ENCODE measurements at regions not wholly inside any gene's neighbourhood (a gene's known extent, or its start where the extent isn't known, plus 50 kb on each side); places are given as distances from the start of the nearest gene placed in this dataset.

- WGBS (ENCODE audit: insufficient coverage, insufficient replicate concordance, low lambda C conversion rate, missing lambda C conversion rate): 4% methylated on average over 5 of the region's 5 CpGs
- BruUV-seq (replicated peaks): no TSS peak
- intact Hi-C loops (cut with micrococcal nuclease; ENCODE audit: unreplicated experiment): no loop called here
Measured at GRCh38 chr17:10987786-10988185, 149.9 kb upstream of the PIRT start.

GRCh38 chr17:10984220-10984619, 146.3 kb upstream of the PIRT start:
- intact Hi-C loops (cut with micrococcal nuclease; ENCODE audit: unreplicated experiment) (no loop called here), in situ Hi-C loops (cut with MboI) (no loop called here)
- Histone ChIP-seq H3K79me2 (ENCODE audit: control insufficient read depth, insufficient read depth, low read length) (no peaks in the 10 kb centered on the region), H3K27me3 (replicated peaks in 1 of 2; ENCODE audit: control insufficient read depth in 2 of 2, insufficient read depth in 2 of 2, low read length in 1 of 2) (no peaks in the 10 kb centered on the region), H3K9me3 (replicated peaks; ENCODE audit: control insufficient read depth, insufficient read depth, low read length) (no peaks in the 10 kb centered on the region), H3K27ac (ENCODE audit: control insufficient read depth, insufficient read depth) (no peak overlapping the region), H3K36me3 (ENCODE audit: control insufficient read depth in 2 of 2, insufficient read depth in 2 of 2, low read length in 1 of 2) (no peaks in the 10 kb centered on the region), H2AFZ (ENCODE audit: control insufficient read depth, low read depth, low read length) (no peak overlapping the region), H3K4me2 (ENCODE audit: control insufficient read depth, insufficient read depth) (no peak overlapping the region), H3K9ac (ENCODE audit: control insufficient read depth, insufficient read depth, low read length) (no peak overlapping the region), H3K4me3 (no peak overlapping the region), H3K4me1 (ENCODE audit: control insufficient read depth, insufficient read depth, low read length) (no peaks in the 10 kb centered on the region), H4K20me1 (ENCODE audit: control insufficient read depth, insufficient read depth) (no peaks in the 10 kb centered on the region)
- POLR2A ChIA-PET: no interaction called here
- 15% methylated on average over 3 of the region's 3 CpGs for WGBS (ENCODE audit: insufficient coverage, insufficient replicate concordance, low lambda C conversion rate, missing lambda C conversion rate)
- RAD21 ChIA-PET (ENCODE audit: unreplicated experiment): no interaction called here
- ATAC-seq (no peak), FAIRE-seq (no peak), DNase-seq (ENCODE audit: low read depth, low spot score) (no peak)
- CTCF ChIA-PET: no interaction called here
- no TSS peak for BruUV-seq (replicated peaks)
- SMC1A ChIA-PET (ENCODE audit: uncharacterized antibody, unreplicated experiment): no interaction called here
- TF ChIP-seq BCL3 (IDR thresholded peaks at IDR 0.05; ENCODE audit: borderline replicate concordance, insufficient read depth, low read depth, low read length, poor library complexity, severe bottlenecking): no peak
- TF ChIP-seq SPI1 (IDR thresholded peaks at IDR 0.05; ENCODE audit: borderline replicate concordance, insufficient read depth, low read depth, low read length): no peak
- no peak for TF ChIP-seq DPF2 (IDR thresholded peaks at IDR 0.05)
- TF ChIP-seq IKZF2 (IDR thresholded peaks at IDR 0.05): no peak
- TF ChIP-seq MAX (IDR thresholded peaks at IDR 0.05; ENCODE audit: low read depth, low read length): no peak
- no peak for TF ChIP-seq CHD2 (IDR thresholded peaks at IDR 0.05; ENCODE audit: borderline replicate concordance, low read depth, low read length)
- no peak for TF ChIP-seq TCF7 (IDR thresholded peaks at IDR 0.05; ENCODE audit: borderline replicate concordance)
- no peak for TF ChIP-seq POLR2A (IDR thresholded peaks at IDR 0.05; ENCODE audit: low read depth, low read length)
- TF ChIP-seq SKIL (IDR thresholded peaks at IDR 0.05; ENCODE audit: low read depth, poor library complexity, severe bottlenecking): no peak

More at GRCh38 chr17:10987786-10988185, 149.9 kb upstream of the PIRT start:
- H3K27me3 ChIP-seq (replicated peaks in 1 of 2; ENCODE audit: control insufficient read depth in 2 of 2, insufficient read depth in 2 of 2, low read length in 1 of 2): no peaks in the 10 kb centered on the region
- ATAC-seq (no peak), FAIRE-seq (no peak), DNase-seq (ENCODE audit: low read depth, low spot score) (no peak)
- SMC1A ChIA-PET (ENCODE audit: uncharacterized antibody, unreplicated experiment): no interaction called here
- POLR2A ChIA-PET: no interaction called here
- no peaks in the 10 kb centered on the region for H3K79me2 ChIP-seq (ENCODE audit: control insufficient read depth, insufficient read depth, low read length)
- H3K4me1 ChIP-seq (ENCODE audit: control insufficient read depth, insufficient read depth, low read length): no peaks in the 10 kb centered on the region
- H3K4me3 ChIP-seq: no peak overlapping the region
- RAD21 ChIA-PET (ENCODE audit: unreplicated experiment): no interaction called here
- H4K20me1 ChIP-seq (ENCODE audit: control insufficient read depth, insufficient read depth): no peaks in the 10 kb centered on the region
- no peak overlapping the region for H3K27ac ChIP-seq (ENCODE audit: control insufficient read depth, insufficient read depth)
- H3K9me3 ChIP-seq (replicated peaks; ENCODE audit: control insufficient read depth, insufficient read depth, low read length): no peaks in the 10 kb centered on the region
- no peaks in the 10 kb centered on the region for H3K36me3 ChIP-seq (ENCODE audit: control insufficient read depth in 2 of 2, insufficient read depth in 2 of 2, low read length in 1 of 2)
- H2AFZ ChIP-seq (ENCODE audit: control insufficient read depth, low read depth, low read length): no peak overlapping the region
- H3K4me2 ChIP-seq (ENCODE audit: control insufficient read depth, insufficient read depth): no peak overlapping the region
- CTCF ChIA-PET: no interaction called here
- no peak for TF ChIP-seq IRF3 (IDR thresholded peaks at IDR 0.05)
- TF ChIP-seq NR2C2 (IDR thresholded peaks at IDR 0.05; ENCODE audit: borderline replicate concordance, control insufficient read depth, insufficient read length, low read depth): no peak
- TF ChIP-seq HDAC6 (IDR thresholded peaks at IDR 0.05; ENCODE audit: unreplicated experiment): no peak
- TF ChIP-seq NR2F1 (conservative IDR thresholded peaks at IDR 0.05): no peak
- no peak for TF ChIP-seq ZNF217 (IDR thresholded peaks at IDR 0.05)
- no peak for TF ChIP-seq BACH1 (IDR thresholded peaks at IDR 0.05; ENCODE audit: borderline replicate concordance)
- TF ChIP-seq BHLHE40 (IDR thresholded peaks at IDR 0.05; ENCODE audit: borderline replicate concordance in 1 of 2, low read depth in 2 of 2, low read length in 1 of 2): no peak
- TF ChIP-seq FOXK2 (IDR thresholded peaks at IDR 0.05): no peak
- no peak for TF ChIP-seq DPF2 (IDR thresholded peaks at IDR 0.05)
- no peak overlapping the region for H3K9ac ChIP-seq (ENCODE audit: control insufficient read depth, insufficient read depth, low read length)
- in situ Hi-C loops (cut with MboI): no loop called here
